Kidney capillary endothelial cell (primary cell): ENCODE measurements at regions not wholly inside any gene's neighbourhood (a gene's known extent, or its start where the extent isn't known, plus 50 kb on each side); places are given as distances from the start of the nearest gene placed in this dataset.
"Not testable (repeated sequence)": the region's sequence is repeated elsewhere in the genome, so short reads cannot be mapped to it uniquely, and the experiment has no call there.

Source experiments
- DNase-seq: peaks from one replicate; pipeline ENCODE4 v3.0.0-alpha.2; 2018; ENCODE audit warnings: low spot score

- DNase-seq: no peak
Observed at GRCh38 chr14:37991027-37991426, 216.7 kb upstream of the SSTR1 start.

- DNase-seq: no peak
Observed at GRCh38 chr14:37992499-37992898, 215.2 kb upstream of the SSTR1 start.

GRCh38 chr14:37994846-37995372 lies 212.8 kb upstream of the SSTR1 start:
- no peak for DNase-seq

- no peak for DNase-seq
Observed at GRCh38 chr14:37997017-37997416, 210.7 kb upstream of the SSTR1 start.

- DNase-seq: no peak
Observed at GRCh38 chr14:38000340-38000739, 207.4 kb upstream of the SSTR1 start.

GRCh38 chr14:38001501-38001900 lies 206.2 kb upstream of the SSTR1 start:
- DNase-seq: no peak

- DNase-seq: no peak
Observed at GRCh38 chr14:38003746-38004609, 203.7 kb upstream of the SSTR1 start.

GRCh38 chr14:38004610-38004879 lies 203.2 kb upstream of the SSTR1 start:
- no peak for DNase-seq

GRCh38 chr14:38011156-38011555 lies 196.5 kb upstream of the SSTR1 start:
- not testable (repeated sequence) for DNase-seq

- no peak for DNase-seq
Observed at GRCh38 chr14:38012056-38012455, 195.6 kb upstream of the SSTR1 start.

GRCh38 chr14:38016497-38016896 lies 191.2 kb upstream of the SSTR1 start:
- no peak for DNase-seq

- DNase-seq: no peak
Observed at GRCh38 chr14:38021861-38022260, 185.8 kb upstream of the SSTR1 start.

GRCh38 chr14:38022775-38023174 lies 184.9 kb upstream of the SSTR1 start:
- DNase-seq: no peak

- no peak for DNase-seq
Observed at GRCh38 chr14:38038171-38038570, 169.5 kb upstream of the SSTR1 start.

GRCh38 chr14:38038986-38039385 lies 168.7 kb upstream of the SSTR1 start:
- DNase-seq: no peak

GRCh38 chr14:38039496-38039895 lies 168.2 kb upstream of the SSTR1 start:
- no peak for DNase-seq

GRCh38 chr14:38040411-38040810 lies 167.3 kb upstream of the SSTR1 start:
- DNase-seq: no peak

- DNase-seq: peak; percentile 43
Observed at GRCh38 chr14:38042322-38042721, 165.4 kb upstream of the SSTR1 start.

GRCh38 chr14:38044710-38045109 lies 163.0 kb upstream of the SSTR1 start:
- DNase-seq: no peak

- DNase-seq: no peak
Observed at GRCh38 chr14:38045461-38045860, 162.2 kb upstream of the SSTR1 start.

- DNase-seq: no peak
Observed at GRCh38 chr14:38046160-38046559, 161.5 kb upstream of the SSTR1 start.

GRCh38 chr14:38047195-38047902 lies 160.4 kb upstream of the SSTR1 start:
- DNase-seq: no peak

- no peak for DNase-seq
Observed at GRCh38 chr14:38053666-38054065, 154.0 kb upstream of the SSTR1 start.
